Sigmoid colon (tissue), 6 donors: ENCODE measurements at regions not wholly inside any gene's neighbourhood (a gene's known extent, or its start where the extent isn't known, plus 50 kb on each side); places are given as distances from the start of the nearest gene placed in this dataset.

Experiments used
- DNase-seq: peaks from one replicate; pipeline ENCODE4 v3.0.0-alpha.2; 2019
- H3K27ac ChIP-seq, 4 donors: fragments of 200-600 bp; sonication (generic); one replicate each; pipeline ENCODE4 v1.5.1; 2016 to 2019; ENCODE audit warnings: mild to moderate bottlenecking in 1 of 4
- H3K27me3 ChIP-seq, 3 donors: fragments of 200-600 bp; sonication (generic); one replicate each; pipeline ENCODE4 v1.5.1; 2019; ENCODE audit warnings: mild to moderate bottlenecking in 1 of 3
- H3K36me3 ChIP-seq, 4 donors: fragments of 200-600 bp; sonication (generic); one replicate each; pipeline ENCODE4 v1.5.1; 2016 to 2019
- H3K4me1 ChIP-seq, 4 donors: fragments of 200-600 bp; sonication (generic); one replicate each; pipeline ENCODE4 v1.5.1; 2017 to 2019
- H3K4me3 ChIP-seq, 4 donors: fragments of 200-600 bp; sonication (generic); one replicate each; pipeline ENCODE4 v1.5.1; 2017 to 2019; ENCODE audit warnings: mild to moderate bottlenecking in 2 of 4, moderate library complexity in 1 of 4
- H3K9me3 ChIP-seq, 4 donors: fragments of 200-600 bp in 3 of 4; sonication (generic) in 3 of 4; one replicate each; pipeline versions ENCODE4 v1.5.1 to v1.6.1; 2013 to 2019
- CTCF ChIP-seq, 4 experiments: fragments of 450-650 bp in 3 of 4; fragments of 200-600 bp in 1 of 4; IDR thresholded peaks; one replicate each; pipeline ENCODE4 v1.5.1; 2016 to 2019; ENCODE audit warnings: antibody characterized with exemption in 4 of 4, mild to moderate bottlenecking in 3 of 4, moderate library complexity in 2 of 4
- EP300 ChIP-seq, 4 donors: sonication (generic); formaldehyde crosslinking; IDR thresholded peaks; one replicate each; pipeline ENCODE4 v1.6.1; 2017; ENCODE audit warnings: antibody characterized with exemption in 4 of 4
- POLR2A ChIP-seq, 2 donors: fragments of 450-650 bp; IDR thresholded peaks; one replicate each; pipeline ENCODE4 v1.6.1; 2016; ENCODE audit warnings: antibody characterized with exemption in 2 of 2, mild to moderate bottlenecking in 2 of 2, moderate library complexity in 2 of 2
- POLR2AphosphoS5 ChIP-seq, 4 donors: sonication (generic); formaldehyde crosslinking; IDR thresholded peaks; one replicate each; pipeline ENCODE4 v1.6.1; 2017; ENCODE audit warnings: antibody characterized with exemption in 4 of 4
- WGBS, 2 donors: extraction: QIAGEN DNeasy Blood & Tissue Kit; methylation state at CpG; one replicate each; pipeline ENCODE4 v1.1.7; 2013; 5-methylcytosine and 5-hydroxymethylcytosine counted together
- intact Hi-C: fragments of 100-400 bp; cut with DNase I; formaldehyde crosslinking; loops from one replicate; pipeline ENCODE4 v1.15.1; 2023
- donor health status: healthy with polysubstance abuse.
- donor health status: healthy.

GRCh38 chr4:137774501-137774900 lies 242.2 kb upstream of the PCDH18 start:
- DNase-seq: no peak
- Histone ChIP-seq H3K9me3 (no peaks in the 10 kb centered on the region), H3K4me1 (no peaks in the 10 kb centered on the region), H3K36me3 (no peaks in the 10 kb centered on the region), H3K27me3 (no peaks in the 10 kb centered on the region), H3K4me3 (no peak overlapping the region), H3K27ac (no peak overlapping the region)
- intact Hi-C loops: no loop called here
- TF ChIP-seq EP300 (IDR thresholded peaks at IDR 0.05): no peak
- TF ChIP-seq POLR2A (IDR thresholded peaks at IDR 0.05): no peak
- no peak for TF ChIP-seq CTCF (IDR thresholded peaks at IDR 0.05)
- TF ChIP-seq POLR2AphosphoS5 (IDR thresholded peaks at IDR 0.05): no peak

- intact Hi-C loops: no loop called here
- DNase-seq: no peak
- Histone ChIP-seq H3K27me3 (no peaks in the 10 kb centered on the region), H3K4me1 (no peaks in the 10 kb centered on the region), H3K9me3 (no peaks in the 10 kb centered on the region), H3K4me3 (no peak overlapping the region), H3K27ac (no peak overlapping the region), H3K36me3 (no peaks in the 10 kb centered on the region)
- no peak for TF ChIP-seq EP300 (IDR thresholded peaks at IDR 0.05)
- TF ChIP-seq CTCF (IDR thresholded peaks at IDR 0.05): no peak
- no peak for TF ChIP-seq POLR2A (IDR thresholded peaks at IDR 0.05)
- TF ChIP-seq POLR2AphosphoS5 (IDR thresholded peaks at IDR 0.05): no peak
- 87 to 92% methylated on average over 1 of the region's 1 CpG for WGBS, 2 donors
Measured at GRCh38 chr4:137768881-137769280, 236.6 kb upstream of the PCDH18 start.

- no peaks in the 10 kb centered on the region for H3K4me1 ChIP-seq
- no peaks in the 10 kb centered on the region for H3K9me3 ChIP-seq
- no peak overlapping the region for H3K27ac ChIP-seq
- H3K27me3 ChIP-seq: no peaks in the 10 kb centered on the region
- DNase-seq: no peak
- 38 to 46% methylated on average over 1 of the region's 1 CpG for WGBS, 2 donors
- H3K36me3 ChIP-seq: no peaks in the 10 kb centered on the region
- intact Hi-C loops: no loop called here
- TF ChIP-seq CTCF (IDR thresholded peaks at IDR 0.05) (no peak), POLR2A (IDR thresholded peaks at IDR 0.05) (no peak), POLR2AphosphoS5 (IDR thresholded peaks at IDR 0.05) (no peak), EP300 (IDR thresholded peaks at IDR 0.05) (no peak)
- H3K4me3 ChIP-seq: no peak overlapping the region
Measured at GRCh38 chr4:137768196-137768595, 235.9 kb upstream of the PCDH18 start.

- intact Hi-C loops: no loop called here
- no peak for DNase-seq
- H3K27ac ChIP-seq: no peak overlapping the region
- no peaks in the 10 kb centered on the region for H3K27me3 ChIP-seq
- TF ChIP-seq CTCF (IDR thresholded peaks at IDR 0.05) (no peak), POLR2A (IDR thresholded peaks at IDR 0.05) (no peak), EP300 (IDR thresholded peaks at IDR 0.05) (no peak), POLR2AphosphoS5 (IDR thresholded peaks at IDR 0.05) (no peak)
- H3K36me3 ChIP-seq: no peaks in the 10 kb centered on the region
- WGBS, 2 donors: 52 to 93% methylated on average over 3 of the region's 3 CpGs
- no peak overlapping the region for H3K4me3 ChIP-seq
- no peaks in the 10 kb centered on the region for H3K9me3 ChIP-seq
- no peaks in the 10 kb centered on the region for H3K4me1 ChIP-seq
Measured at GRCh38 chr4:137762591-137762990, 230.3 kb upstream of the PCDH18 start.

- H3K27ac ChIP-seq: no peak overlapping the region
- intact Hi-C loops: no loop called here
- H3K4me3 ChIP-seq: no peak overlapping the region
- no peaks in the 10 kb centered on the region for H3K9me3 ChIP-seq
- no peaks in the 10 kb centered on the region for H3K36me3 ChIP-seq
- H3K27me3 ChIP-seq: no peaks in the 10 kb centered on the region
- WGBS, 2 donors: 9 to 36% methylated on average over 1 of the region's 1 CpG
- no peak for DNase-seq
- TF ChIP-seq POLR2AphosphoS5 (IDR thresholded peaks at IDR 0.05) (no peak), CTCF (IDR thresholded peaks at IDR 0.05) (no peak), EP300 (IDR thresholded peaks at IDR 0.05) (no peak), POLR2A (IDR thresholded peaks at IDR 0.05) (no peak)
- peaks cover 0 to 8% (median 2%) of the 10 kb centered on the region in 4 donors for H3K4me1 ChIP-seq
Measured at GRCh38 chr4:137754652-137755471, 222.6 kb upstream of the PCDH18 start.
